HCT116 (cell line): ENCODE measurements at regions not wholly inside any gene's neighbourhood (a gene's known extent, or its start where the extent isn't known, plus 50 kb on each side); places are given as distances from the start of the nearest gene placed in this dataset.
"Not testable (repeated sequence)": the region's sequence is repeated elsewhere in the genome, so short reads cannot be mapped to it uniquely, and the experiment has no call there.

ENCODE experiments used
- ATAC-seq: fragments of 200-7000 bp; cut with Tn5 transposase; 2 replicates; pipeline ENCODE4 v1.9.1; 2020; ENCODE audit warnings: mild to moderate bottlenecking, moderate library complexity
- BruUV-seq: library from RNA; stranded (reverse); fragments of 400-500 nt; replicated peaks from 2 replicates; lab custom pipeline; 2021; lab: Mats Ljungman, UMichigan
- CTCF ChIA-PET: fragments of 300-600 bp; sonication (Branson Sonifier 250); formaldehyde crosslinking; loops from one replicate; lab custom pipeline; 2021; ENCODE audit warnings: antibody characterized with exemption; lab: Charles Lee
- POLR2A ChIA-PET: fragments of 300-600, 350-600 bp; sonication (Branson Sonifier 250); formaldehyde crosslinking; loops from one replicate; lab custom pipeline; 2021; ENCODE audit warnings: antibody characterized with exemption; lab: Charles Lee
- RAD21 ChIA-PET, 2 experiments: fragments of 300-600 bp; sonication (Branson Sonifier 250); formaldehyde crosslinking; loops; one replicate each; lab custom pipeline; 2023; ENCODE audit warnings: low total read pairs in 2 of 2; ENCODE audit not compliant: uncharacterized antibody in 2 of 2, unreplicated experiment in 2 of 2, low non-redundant PET in 1 of 2; lab: Charles Lee
- DNase-seq: peaks from one replicate; pipeline ENCODE4 v3.0.0-alpha.2; 2010; ENCODE audit warnings: low read depth, low spot score
- H2AFZ ChIP-seq: fragments of 200-600 bp; shearing (Covaris generic), sonication (generic); 2 replicates; pipeline ENCODE4 v1.6.1; 2017; ENCODE audit warnings: low read depth, mixed run types, mixed read lengths, antibody characterized with exemption, low read length; ENCODE audit not compliant: poor library complexity, severe bottlenecking
- H3K27ac ChIP-seq: 2 replicates; pipeline ENCODE4 v1.5.1; 2012; ENCODE audit warnings: low read depth, low read length
- H3K27me3 ChIP-seq: fragments of 200-600 bp; sonication (generic); 2 replicates; pipeline ENCODE4 v1.6.1; 2016; ENCODE audit warnings: mixed run types, low read length, mixed read lengths; ENCODE audit not compliant: insufficient read depth
- H3K36me3 ChIP-seq, 2 experiments: fragments of 200-500 bp in 1 of 2; fragments of 200-600 bp in 1 of 2; sonication (Bioruptor generic) in 1 of 2; sonication (generic) in 1 of 2; 2 replicates each; pipeline versions ENCODE4 v1.5.1 to v1.6.1; 2014 to 2016; ENCODE audit warnings: low read length in 2 of 2, inconsistent platforms in 1 of 2, mixed read lengths in 1 of 2, mixed run types in 1 of 2; ENCODE audit not compliant: insufficient read depth in 2 of 2, control insufficient read depth in 1 of 2
- H3K4me1 ChIP-seq, 2 experiments: fragments of 200-600 bp in 1 of 2; sonication (generic) in 1 of 2; 2 replicates each; pipeline versions ENCODE4 v1.5.1 to v1.6.1; 2012 to 2017; ENCODE audit warnings: low read length in 2 of 2, inconsistent platforms in 1 of 2, mild to moderate bottlenecking in 1 of 2, mixed read lengths in 1 of 2, mixed run types in 1 of 2, moderate library complexity in 1 of 2; ENCODE audit not compliant: insufficient read depth in 2 of 2, control insufficient read depth in 1 of 2
- H3K4me2 ChIP-seq: fragments of 200-600 bp; sonication (generic); 2 replicates; pipeline ENCODE4 v1.6.1; 2017; ENCODE audit warnings: mixed run types, low read length, mixed read lengths
- H3K4me3 ChIP-seq, 2 experiments: fragments of 200-600 bp in 1 of 2; sonication (generic) in 1 of 2; replicated peaks in 1 of 2; 2 replicates each; pipeline ENCODE4 v1.5.1; 2011 to 2016; ENCODE audit warnings: low read length in 2 of 2, control low read depth in 1 of 2, low read depth in 1 of 2, mild to moderate bottlenecking in 1 of 2, mixed read lengths in 1 of 2, mixed run types in 1 of 2
- H3K79me2 ChIP-seq: fragments of 200-600 bp; sonication (generic); 2 replicates; pipeline ENCODE4 v1.6.1; 2017; ENCODE audit warnings: mild to moderate bottlenecking, mixed run types, low read length, moderate library complexity, mixed read lengths; ENCODE audit not compliant: insufficient read depth
- H3K9ac ChIP-seq: fragments of 200-600 bp; sonication (generic); 2 replicates; pipeline ENCODE4 v1.6.1; 2016; ENCODE audit warnings: low read length, mixed read lengths
- H3K9me2 ChIP-seq: fragments of 200-600 bp; sonication (generic), shearing (Covaris generic); 2 replicates; pipeline ENCODE4 v1.6.1; 2017; ENCODE audit warnings: mixed run types, mild to moderate bottlenecking, moderate library complexity; ENCODE audit not compliant: insufficient read depth
- H3K9me3 ChIP-seq, 2 experiments: fragments of 200-500 bp in 1 of 2; fragments of 200-600 bp in 1 of 2; sonication (Bioruptor generic) in 1 of 2; sonication (generic) in 1 of 2; 2 replicates each; pipeline ENCODE4 v1.6.1; 2014 to 2017; ENCODE audit warnings: low read length in 2 of 2, mixed read lengths in 2 of 2, inconsistent platforms in 1 of 2, low read depth in 1 of 2, mild to moderate bottlenecking in 1 of 2, mixed run types in 1 of 2, moderate library complexity in 1 of 2; ENCODE audit not compliant: control insufficient read depth in 1 of 2, insufficient read depth in 1 of 2
- H4K20me1 ChIP-seq: fragments of 200-600 bp; sonication (generic), shearing (Covaris generic); 2 replicates; pipeline ENCODE4 v1.6.1; 2017; ENCODE audit warnings: mixed run types, mild to moderate bottlenecking, moderate library complexity; ENCODE audit not compliant: insufficient read depth
- ELF1 ChIP-seq: IDR thresholded peaks from 2 replicates; pipeline ENCODE4 v1.6.1; 2012; ENCODE audit warnings: low read depth, borderline replicate concordance
- EZH2 ChIP-seq: fragments of 200-600 bp; sonication (generic); IDR thresholded peaks from 2 replicates; pipeline ENCODE4 v1.6.1; 2017; ENCODE audit warnings: antibody characterized with exemption, mixed run types
- EZH2phosphoT487 ChIP-seq: fragments of 200-600 bp; IDR thresholded peaks from 2 replicates; pipeline ENCODE4 v1.6.1; 2018; ENCODE audit warnings: antibody characterized with exemption, borderline replicate concordance
- FOSL1 ChIP-seq: IDR thresholded peaks from 2 replicates; pipeline ENCODE4 v1.6.1; 2012; ENCODE audit warnings: low read depth
- RAD21 ChIP-seq: IDR thresholded peaks from 2 replicates; pipeline ENCODE4 v1.6.1; 2012; ENCODE audit warnings: low read depth, mild to moderate bottlenecking
- SIN3A ChIP-seq: IDR thresholded peaks from 2 replicates; pipeline ENCODE4 v1.6.1; 2012; ENCODE audit warnings: low read depth
- SP1 ChIP-seq: IDR thresholded peaks from 2 replicates; pipeline ENCODE4 v1.6.1; 2012; ENCODE audit warnings: low read depth
- SRF ChIP-seq: IDR thresholded peaks from 2 replicates; pipeline ENCODE4 v1.6.1; 2012; ENCODE audit warnings: low read depth
- TCF7L2 ChIP-seq: IDR thresholded peaks from 2 replicates; pipeline ENCODE4 v1.7.0; 2011; ENCODE audit warnings: borderline replicate concordance, inconsistent platforms; ENCODE audit not compliant: insufficient read depth, insufficient read length; ENCODE audit errors: extremely low read depth
- YY1 ChIP-seq: IDR thresholded peaks from 2 replicates; pipeline ENCODE4 v1.6.1; 2011; ENCODE audit warnings: low read length, low read depth, moderate library complexity, mild to moderate bottlenecking; ENCODE audit not compliant: insufficient replicate concordance; ENCODE audit errors: extremely low read depth
- ZFX ChIP-seq: fragments of 450-650 bp; IDR thresholded peaks from 2 replicates; pipeline ENCODE4 v1.6.1; 2017
- intact Hi-C: fragments of 100-400 bp; cut with micrococcal nuclease; formaldehyde crosslinking; loops from 2 replicates; pipeline ENCODE4 v1.10.0; 2022
- TF ChIP-seq, protein P1 (sequence below): IDR thresholded peaks from 2 replicates; pipeline ENCODE4 v1.6.1; 2012
- TF ChIP-seq, protein P2 (sequence below): IDR thresholded peaks from 2 replicates; pipeline ENCODE4 v1.6.1; 2012
- TF ChIP-seq, protein P3 (sequence below), 3 experiments: fragments of 200-600 bp in 1 of 3; sonication (generic) in 1 of 3; IDR thresholded peaks in 2 of 3; conservative IDR thresholded peaks in 1 of 3; 2 replicates each; pipeline ENCODE4 v1.5.1; 2012 to 2017; ENCODE audit warnings: low read depth in 2 of 3, low read length in 2 of 3, antibody characterized with exemption in 1 of 3, borderline replicate concordance in 1 of 3, control low read depth in 1 of 3, mild to moderate bottlenecking in 1 of 3, mixed read lengths in 1 of 3, mixed run types in 1 of 3, moderate library complexity in 1 of 3; ENCODE audit not compliant: insufficient read depth in 1 of 3

DNA sequence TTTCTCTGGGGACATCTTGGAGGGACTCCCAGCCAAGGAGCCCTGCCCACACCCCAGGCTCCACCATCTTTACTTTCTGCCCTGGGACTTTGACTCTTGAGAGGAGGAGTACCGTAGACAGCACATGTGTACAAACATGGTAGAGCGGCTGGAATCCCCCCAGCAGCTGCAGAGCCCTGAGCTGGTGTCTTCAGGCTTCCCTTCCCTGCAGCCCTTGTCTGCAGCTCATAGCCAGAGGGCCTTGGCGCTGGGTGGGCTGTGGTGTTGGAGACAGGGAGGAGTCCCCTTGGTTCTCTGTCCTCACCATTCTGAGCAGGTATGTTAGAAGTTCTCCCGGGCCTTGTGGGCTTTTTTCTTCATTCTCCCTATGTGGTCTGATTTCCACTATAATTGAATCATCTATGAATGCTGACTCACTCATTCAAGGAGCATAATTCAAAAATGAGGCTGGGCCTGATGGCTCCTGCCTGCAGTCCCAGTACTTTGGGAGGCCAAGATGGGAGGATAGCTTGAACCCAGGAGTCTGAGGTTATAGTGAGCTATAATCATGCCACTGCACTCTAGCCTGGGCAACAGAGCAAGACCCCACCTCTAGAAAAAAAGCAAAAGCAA, 97.8 kb upstream of the MEF2A start (continued):
- no peak for TF ChIP-seq FOSL1
- no peak for TF ChIP-seq ZFX
- no peak for TF ChIP-seq EZH2phosphoT487
- no peak for TF ChIP-seq SP1
- no peak for TF ChIP-seq RAD21

DNA sequence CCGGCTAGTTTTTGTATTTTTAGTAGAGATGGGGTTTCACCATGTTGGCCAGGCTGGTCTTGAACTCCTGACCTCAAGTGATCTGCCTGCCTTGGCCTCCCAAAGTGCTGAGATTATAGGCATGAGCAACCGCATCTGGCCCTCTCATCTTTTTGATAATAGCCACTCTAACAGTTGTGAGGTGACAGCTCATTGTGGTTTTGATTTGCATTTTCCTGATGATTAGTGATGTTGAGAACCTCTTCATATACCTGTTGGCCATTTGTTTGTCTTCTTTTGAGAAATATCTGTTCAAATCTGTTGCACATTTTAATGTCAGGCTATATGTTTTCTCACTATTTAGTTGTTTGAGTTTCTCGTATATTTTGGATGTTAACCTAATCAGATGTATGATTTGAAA, 95.6 kb upstream of the MEF2A start:
- H3K9me3 ChIP-seq, H3K4me1 ChIP-seq, H3K36me3 ChIP-seq, POLR2A ChIA-PET, H3K4me2 ChIP-seq, RAD21 ChIA-PET, H2AFZ ChIP-seq, H3K27ac ChIP-seq, H3K9me2 ChIP-seq, H3K27me3 ChIP-seq, H3K4me3 ChIP-seq, CTCF ChIA-PET, H3K9ac ChIP-seq, DNase-seq, H3K79me2 ChIP-seq, intact Hi-C loops, H4K20me1 ChIP-seq, ATAC-seq, BruUV-seq: not testable (repeated sequence)

DNA sequence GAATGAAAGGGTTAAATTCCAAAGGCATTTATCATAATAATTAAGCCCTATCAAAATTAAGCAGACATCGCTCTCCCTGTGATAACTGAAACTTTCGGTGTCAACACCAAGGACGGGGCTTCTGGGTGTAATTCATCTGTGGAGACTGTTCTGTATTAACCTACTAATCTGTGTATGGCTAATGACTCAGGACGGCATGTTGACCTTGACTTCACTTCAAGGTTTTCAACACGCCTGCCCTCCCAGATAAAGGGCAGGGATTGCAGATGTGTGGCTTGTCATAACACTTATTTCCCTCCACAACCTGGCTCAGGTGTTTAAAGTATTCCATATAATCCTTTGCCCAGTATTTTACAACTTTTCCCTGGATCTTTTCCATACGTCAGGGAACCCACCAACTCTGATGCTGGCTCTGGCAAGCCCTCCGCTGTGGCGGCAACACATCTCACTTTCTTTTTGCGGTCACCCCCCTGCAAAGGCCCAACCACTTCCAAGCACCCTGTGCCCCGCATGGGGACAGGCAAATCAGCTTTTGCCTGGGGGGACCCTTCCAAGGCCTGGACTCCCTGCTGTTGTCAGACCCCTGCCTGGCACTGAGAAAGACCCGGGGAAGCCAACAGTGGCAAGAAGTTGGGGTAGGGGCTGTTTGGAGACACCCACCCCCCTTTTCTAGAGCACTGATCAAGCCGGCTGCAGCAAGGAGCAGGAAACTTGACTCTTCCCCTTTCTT, 93.2 kb upstream of the MEF2A start:
- POLR2A ChIA-PET, result interaction anchor here (0.6 kb wide), 2 partner anchors 10 to 17 kb away, joined by 4 read pairs; no protein-coding TSS in a partner anchor
- TF ChIP-seq SIN3A (no peak), SRF (no peak), EZH2 (no peak), TCF7L2 (no peak), ELF1 (no peak), YY1 (no peak)
- TF ChIP-seq, protein P1, sequence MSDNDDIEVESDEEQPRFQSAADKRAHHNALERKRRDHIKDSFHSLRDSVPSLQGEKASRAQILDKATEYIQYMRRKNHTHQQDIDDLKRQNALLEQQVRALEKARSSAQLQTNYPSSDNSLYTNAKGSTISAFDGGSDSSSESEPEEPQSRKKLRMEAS, result no peak
- TF ChIP-seq, protein P2, sequence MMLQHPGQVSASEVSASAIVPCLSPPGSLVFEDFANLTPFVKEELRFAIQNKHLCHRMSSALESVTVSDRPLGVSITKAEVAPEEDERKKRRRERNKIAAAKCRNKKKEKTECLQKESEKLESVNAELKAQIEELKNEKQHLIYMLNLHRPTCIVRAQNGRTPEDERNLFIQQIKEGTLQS, result no peak
- TF ChIP-seq, protein P3, sequence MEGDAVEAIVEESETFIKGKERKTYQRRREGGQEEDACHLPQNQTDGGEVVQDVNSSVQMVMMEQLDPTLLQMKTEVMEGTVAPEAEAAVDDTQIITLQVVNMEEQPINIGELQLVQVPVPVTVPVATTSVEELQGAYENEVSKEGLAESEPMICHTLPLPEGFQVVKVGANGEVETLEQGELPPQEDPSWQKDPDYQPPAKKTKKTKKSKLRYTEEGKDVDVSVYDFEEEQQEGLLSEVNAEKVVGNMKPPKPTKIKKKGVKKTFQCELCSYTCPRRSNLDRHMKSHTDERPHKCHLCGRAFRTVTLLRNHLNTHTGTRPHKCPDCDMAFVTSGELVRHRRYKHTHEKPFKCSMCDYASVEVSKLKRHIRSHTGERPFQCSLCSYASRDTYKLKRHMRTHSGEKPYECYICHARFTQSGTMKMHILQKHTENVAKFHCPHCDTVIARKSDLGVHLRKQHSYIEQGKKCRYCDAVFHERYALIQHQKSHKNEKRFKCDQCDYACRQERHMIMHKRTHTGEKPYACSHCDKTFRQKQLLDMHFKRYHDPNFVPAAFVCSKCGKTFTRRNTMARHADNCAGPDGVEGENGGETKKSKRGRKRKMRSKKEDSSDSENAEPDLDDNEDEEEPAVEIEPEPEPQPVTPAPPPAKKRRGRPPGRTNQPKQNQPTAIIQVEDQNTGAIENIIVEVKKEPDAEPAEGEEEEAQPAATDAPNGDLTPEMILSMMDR (IDR thresholded peaks at IDR 0.05 in 2 of 3, conservative IDR thresholded peaks at IDR 0.05 in 1 of 3; ENCODE audit: borderline replicate concordance in 1 of 3, insufficient read depth in 1 of 3, low read depth in 2 of 3, low read length in 2 of 3), result no peak

More for the DNA sequence above, 93.2 kb upstream of the MEF2A start:
- Histone ChIP-seq H3K27me3 (no peaks in the 10 kb centered on the region), H4K20me1 (no peaks in the 10 kb centered on the region), H3K4me2 (no peak overlapping the region), H3K9ac (no peak overlapping the region), H3K9me2 (no peaks in the 10 kb centered on the region), H3K36me3 (no peaks in the 10 kb centered on the region), H3K9me3 (no peaks in the 10 kb centered on the region), H3K4me3 (no peak overlapping the region), H2AFZ (no peak overlapping the region), H3K79me2 (no peaks in the 10 kb centered on the region), H3K4me1 (no peaks in the 10 kb centered on the region; a peak in 1 of 4 replicates), H3K27ac (no peak overlapping the region)
- no peak for ATAC-seq
- BruUV-seq, result no TSS peak
- DNase-seq, result no peak
- intact Hi-C loops, result no loop called here
- ChIA-PET CTCF (no interaction called here), RAD21 (interaction anchor here in 1 of 2 experiments (0.6 kb wide), 1 partner anchor 232 kb away, joined by 4 read pairs; no protein-coding TSS in a partner anchor)
